ENCODE measurements at regions not wholly inside any gene's neighbourhood (a gene's known extent, or its start where the extent isn't known, plus 50 kb on each side); places are given as distances from the start of the nearest gene placed in this dataset.
A peak's percentile ranks its signal among the peaks of the same experiment; 100 is the strongest.
"Not testable (repeated sequence)": the region's sequence is repeated elsewhere in the genome, so short reads cannot be mapped to it uniquely, and the experiment has no call there.

GRCh38 chr13:80515296-80515695 is 174.4 kb upstream of the SPRY2 start:
- no peak for DNase-seq (ENCODE audit: low spot score)

GRCh38 chr13:80513196-80513595 is 172.3 kb upstream of the SPRY2 start:
- no peak for DNase-seq (ENCODE audit: low spot score)

GRCh38 chr13:80510686-80511085 is 169.8 kb upstream of the SPRY2 start:
- DNase-seq (ENCODE audit: low spot score), result no peak

GRCh38 chr13:80509264-80509663 is 168.3 kb upstream of the SPRY2 start:
- DNase-seq (ENCODE audit: low spot score), result no peak

- DNase-seq (ENCODE audit: low spot score), result no peak
Observed at GRCh38 chr13:80508031-80508430, 167.1 kb upstream of the SPRY2 start.

GRCh38 chr13:80504453-80504852 is 163.5 kb upstream of the SPRY2 start:
- DNase-seq (ENCODE audit: low spot score), result no peak

- DNase-seq (ENCODE audit: low spot score), result no peak
Observed at GRCh38 chr13:80502359-80502758, 161.4 kb upstream of the SPRY2 start.

- no peak for DNase-seq (ENCODE audit: low spot score)
Observed at GRCh38 chr13:80501556-80501955, 160.6 kb upstream of the SPRY2 start.

GRCh38 chr13:80499536-80500290 is 158.8 kb upstream of the SPRY2 start:
- no peak for DNase-seq (ENCODE audit: low spot score)

GRCh38 chr13:80498433-80498832 is 157.5 kb upstream of the SPRY2 start:
- DNase-seq (ENCODE audit: low spot score), result no peak

GRCh38 chr13:80497978-80498377 is 157.1 kb upstream of the SPRY2 start:
- DNase-seq (ENCODE audit: low spot score), result no peak

- DNase-seq (ENCODE audit: low spot score), result no peak
Observed at GRCh38 chr13:80497439-80497838, 156.5 kb upstream of the SPRY2 start.

GRCh38 chr13:80496721-80497397 is 155.9 kb upstream of the SPRY2 start:
- no peak for DNase-seq (ENCODE audit: low spot score)

GRCh38 chr13:80490491-80490943 is 149.6 kb upstream of the SPRY2 start:
- DNase-seq (ENCODE audit: low spot score), result not testable (repeated sequence)

GRCh38 chr13:80486402-80486801 is 145.5 kb upstream of the SPRY2 start:
- DNase-seq (ENCODE audit: low spot score), result no peak

- DNase-seq (ENCODE audit: low spot score), result no peak
Observed at GRCh38 chr13:80483157-80483556, 142.2 kb upstream of the SPRY2 start.

- no peak for DNase-seq (ENCODE audit: low spot score)
Observed at GRCh38 chr13:80481588-80481987, 140.7 kb upstream of the SPRY2 start.

GRCh38 chr13:80477661-80478443 is 136.9 kb upstream of the SPRY2 start:
- DNase-seq (ENCODE audit: low spot score), result no peak

GRCh38 chr13:80476953-80477352 is 136.0 kb upstream of the SPRY2 start:
- DNase-seq (ENCODE audit: low spot score), result no peak

GRCh38 chr13:80475718-80476117 is 134.8 kb upstream of the SPRY2 start:
- DNase-seq (ENCODE audit: low spot score), result no peak

GRCh38 chr13:80473695-80474094 is 132.8 kb upstream of the SPRY2 start:
- DNase-seq (ENCODE audit: low spot score), result no peak

GRCh38 chr13:80469853-80470381 is 129.0 kb upstream of the SPRY2 start:
- peak; percentile 47 for DNase-seq (ENCODE audit: low spot score)

All from mucosa of gallbladder (tissue), 1 donor.